HCT116 (cell line): ENCODE measurements at regions not wholly inside any gene's neighbourhood (a gene's known extent, or its start where the extent isn't known, plus 50 kb on each side); places are given as distances from the start of the nearest gene placed in this dataset.

Experiments
- ATAC-seq: fragments of 200-7000 bp; cut with Tn5 transposase; 2 replicates; pipeline ENCODE4 v1.9.1; 2020; ENCODE audit warnings: mild to moderate bottlenecking, moderate library complexity
- BruUV-seq: library from RNA; stranded (reverse); fragments of 400-500 nt; replicated peaks from 2 replicates; lab custom pipeline; 2021; lab: Mats Ljungman, UMichigan
- CTCF ChIA-PET: fragments of 300-600 bp; sonication (Branson Sonifier 250); formaldehyde crosslinking; loops from one replicate; lab custom pipeline; 2021; ENCODE audit warnings: antibody characterized with exemption; lab: Charles Lee
- POLR2A ChIA-PET: fragments of 300-600, 350-600 bp; sonication (Branson Sonifier 250); formaldehyde crosslinking; loops from one replicate; lab custom pipeline; 2021; ENCODE audit warnings: antibody characterized with exemption; lab: Charles Lee
- RAD21 ChIA-PET, 2 experiments: fragments of 300-600 bp; sonication (Branson Sonifier 250); formaldehyde crosslinking; loops; one replicate each; lab custom pipeline; 2023; ENCODE audit warnings: low total read pairs in 2 of 2; ENCODE audit not compliant: uncharacterized antibody in 2 of 2, unreplicated experiment in 2 of 2, low non-redundant PET in 1 of 2; lab: Charles Lee
- DNase-seq: peaks from one replicate; pipeline ENCODE4 v3.0.0-alpha.2; 2010; ENCODE audit warnings: low read depth, low spot score
- H2AFZ ChIP-seq: fragments of 200-600 bp; shearing (Covaris generic), sonication (generic); 2 replicates; pipeline ENCODE4 v1.6.1; 2017; ENCODE audit warnings: low read depth, mixed run types, mixed read lengths, antibody characterized with exemption, low read length; ENCODE audit not compliant: poor library complexity, severe bottlenecking
- H3K27ac ChIP-seq: 2 replicates; pipeline ENCODE4 v1.5.1; 2012; ENCODE audit warnings: low read depth, low read length
- H3K27me3 ChIP-seq: fragments of 200-600 bp; sonication (generic); 2 replicates; pipeline ENCODE4 v1.6.1; 2016; ENCODE audit warnings: mixed run types, low read length, mixed read lengths; ENCODE audit not compliant: insufficient read depth
- H3K36me3 ChIP-seq, 2 experiments: fragments of 200-500 bp in 1 of 2; fragments of 200-600 bp in 1 of 2; sonication (Bioruptor generic) in 1 of 2; sonication (generic) in 1 of 2; 2 replicates each; pipeline versions ENCODE4 v1.5.1 to v1.6.1; 2014 to 2016; ENCODE audit warnings: low read length in 2 of 2, inconsistent platforms in 1 of 2, mixed read lengths in 1 of 2, mixed run types in 1 of 2; ENCODE audit not compliant: insufficient read depth in 2 of 2, control insufficient read depth in 1 of 2
- H3K4me1 ChIP-seq, 2 experiments: fragments of 200-600 bp in 1 of 2; sonication (generic) in 1 of 2; 2 replicates each; pipeline versions ENCODE4 v1.5.1 to v1.6.1; 2012 to 2017; ENCODE audit warnings: low read length in 2 of 2, inconsistent platforms in 1 of 2, mild to moderate bottlenecking in 1 of 2, mixed read lengths in 1 of 2, mixed run types in 1 of 2, moderate library complexity in 1 of 2; ENCODE audit not compliant: insufficient read depth in 2 of 2, control insufficient read depth in 1 of 2
- H3K4me2 ChIP-seq: fragments of 200-600 bp; sonication (generic); 2 replicates; pipeline ENCODE4 v1.6.1; 2017; ENCODE audit warnings: mixed run types, low read length, mixed read lengths
- H3K4me3 ChIP-seq, 2 experiments: fragments of 200-600 bp in 1 of 2; sonication (generic) in 1 of 2; replicated peaks in 1 of 2; 2 replicates each; pipeline ENCODE4 v1.5.1; 2011 to 2016; ENCODE audit warnings: low read length in 2 of 2, control low read depth in 1 of 2, low read depth in 1 of 2, mild to moderate bottlenecking in 1 of 2, mixed read lengths in 1 of 2, mixed run types in 1 of 2
- H3K79me2 ChIP-seq: fragments of 200-600 bp; sonication (generic); 2 replicates; pipeline ENCODE4 v1.6.1; 2017; ENCODE audit warnings: mild to moderate bottlenecking, mixed run types, low read length, moderate library complexity, mixed read lengths; ENCODE audit not compliant: insufficient read depth
- H3K9ac ChIP-seq: fragments of 200-600 bp; sonication (generic); 2 replicates; pipeline ENCODE4 v1.6.1; 2016; ENCODE audit warnings: low read length, mixed read lengths
- H3K9me2 ChIP-seq: fragments of 200-600 bp; sonication (generic), shearing (Covaris generic); 2 replicates; pipeline ENCODE4 v1.6.1; 2017; ENCODE audit warnings: mixed run types, mild to moderate bottlenecking, moderate library complexity; ENCODE audit not compliant: insufficient read depth
- H3K9me3 ChIP-seq, 2 experiments: fragments of 200-500 bp in 1 of 2; fragments of 200-600 bp in 1 of 2; sonication (Bioruptor generic) in 1 of 2; sonication (generic) in 1 of 2; 2 replicates each; pipeline ENCODE4 v1.6.1; 2014 to 2017; ENCODE audit warnings: low read length in 2 of 2, mixed read lengths in 2 of 2, inconsistent platforms in 1 of 2, low read depth in 1 of 2, mild to moderate bottlenecking in 1 of 2, mixed run types in 1 of 2, moderate library complexity in 1 of 2; ENCODE audit not compliant: control insufficient read depth in 1 of 2, insufficient read depth in 1 of 2
- H4K20me1 ChIP-seq: fragments of 200-600 bp; sonication (generic), shearing (Covaris generic); 2 replicates; pipeline ENCODE4 v1.6.1; 2017; ENCODE audit warnings: mixed run types, mild to moderate bottlenecking, moderate library complexity; ENCODE audit not compliant: insufficient read depth
- ELF1 ChIP-seq: IDR thresholded peaks from 2 replicates; pipeline ENCODE4 v1.6.1; 2012; ENCODE audit warnings: low read depth, borderline replicate concordance
- EZH2phosphoT487 ChIP-seq: fragments of 200-600 bp; IDR thresholded peaks from 2 replicates; pipeline ENCODE4 v1.6.1; 2018; ENCODE audit warnings: antibody characterized with exemption, borderline replicate concordance
- FOSL1 ChIP-seq: IDR thresholded peaks from 2 replicates; pipeline ENCODE4 v1.6.1; 2012; ENCODE audit warnings: low read depth
- POLR2A ChIP-seq: IDR thresholded peaks from 2 replicates; pipeline ENCODE4 v1.7.0; 2011; ENCODE audit warnings: borderline replicate concordance; ENCODE audit not compliant: insufficient read depth, insufficient read length; ENCODE audit errors: extremely low read depth
- SP1 ChIP-seq: IDR thresholded peaks from 2 replicates; pipeline ENCODE4 v1.6.1; 2012; ENCODE audit warnings: low read depth
- YY1 ChIP-seq: IDR thresholded peaks from 2 replicates; pipeline ENCODE4 v1.6.1; 2011; ENCODE audit warnings: low read length, low read depth, moderate library complexity, mild to moderate bottlenecking; ENCODE audit not compliant: insufficient replicate concordance; ENCODE audit errors: extremely low read depth
- ZFX ChIP-seq: fragments of 450-650 bp; IDR thresholded peaks from 2 replicates; pipeline ENCODE4 v1.6.1; 2017
- intact Hi-C: fragments of 100-400 bp; cut with micrococcal nuclease; formaldehyde crosslinking; loops from 2 replicates; pipeline ENCODE4 v1.10.0; 2022
- TF ChIP-seq, protein P1 (sequence below): IDR thresholded peaks from 2 replicates; pipeline ENCODE4 v1.6.1; 2012

DNA sequence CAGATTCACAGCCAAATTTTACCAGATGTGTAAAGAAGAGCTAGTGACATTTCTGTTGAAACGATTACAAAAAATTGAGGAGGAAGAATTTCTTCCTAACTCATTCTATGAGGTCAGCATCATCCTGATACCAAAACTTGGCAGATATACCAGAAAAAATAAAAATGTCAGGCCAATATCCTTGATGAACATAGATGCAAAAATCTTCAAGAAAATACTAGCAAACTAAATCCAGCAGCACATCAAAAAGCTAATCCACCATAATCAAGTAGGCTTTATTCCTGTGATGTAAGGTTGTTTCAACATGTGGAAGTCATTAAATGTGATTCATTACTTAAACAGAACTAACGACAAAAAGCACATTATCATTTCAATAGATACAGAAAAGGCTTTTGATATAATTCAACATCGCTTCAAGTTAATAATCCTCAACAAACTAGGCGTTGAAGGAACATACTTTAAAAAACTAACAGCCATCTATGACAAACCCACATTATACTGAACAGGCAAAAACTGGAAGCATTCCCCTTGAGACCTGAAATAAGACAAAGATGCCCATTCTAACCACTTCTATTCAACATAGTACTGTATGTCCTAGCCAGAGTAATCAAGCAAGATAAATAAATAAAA is 807.7 kb upstream of the ZWINT start:
- CTCF ChIA-PET, result no interaction called here
- TF ChIP-seq ELF1 (no peak), SP1 (no peak), ZFX (no peak), POLR2A (no peak), EZH2phosphoT487 (no peak), YY1 (no peak)
- TF ChIP-seq, protein P1, sequence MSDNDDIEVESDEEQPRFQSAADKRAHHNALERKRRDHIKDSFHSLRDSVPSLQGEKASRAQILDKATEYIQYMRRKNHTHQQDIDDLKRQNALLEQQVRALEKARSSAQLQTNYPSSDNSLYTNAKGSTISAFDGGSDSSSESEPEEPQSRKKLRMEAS, result no peak
- no peak for ATAC-seq
- no peaks in the 10 kb centered on the region for H3K4me1 ChIP-seq
- H3K36me3 ChIP-seq, result no peaks in the 10 kb centered on the region
- no peak overlapping the region for H3K27ac ChIP-seq
- no peak overlapping the region for H2AFZ ChIP-seq
- RAD21 ChIA-PET, result no interaction called here
- no peak for DNase-seq
- intact Hi-C loops, result no loop called here
- H4K20me1 ChIP-seq, result no peaks in the 10 kb centered on the region
- POLR2A ChIA-PET, result no interaction called here
- H3K79me2 ChIP-seq, result no peaks in the 10 kb centered on the region
- H3K9ac ChIP-seq, result no peak overlapping the region
- H3K27me3 ChIP-seq, result no peaks in the 10 kb centered on the region
- H3K4me2 ChIP-seq, result no peak overlapping the region
- peaks cover 0 to 3% of the 10 kb centered on the region in 2 experiments; a peak in 2 of 4 replicates for H3K9me3 ChIP-seq
- H3K9me2 ChIP-seq, result no peaks in the 10 kb centered on the region
- H3K4me3 ChIP-seq, result no peak overlapping the region
- BruUV-seq, result no TSS peak

DNA sequence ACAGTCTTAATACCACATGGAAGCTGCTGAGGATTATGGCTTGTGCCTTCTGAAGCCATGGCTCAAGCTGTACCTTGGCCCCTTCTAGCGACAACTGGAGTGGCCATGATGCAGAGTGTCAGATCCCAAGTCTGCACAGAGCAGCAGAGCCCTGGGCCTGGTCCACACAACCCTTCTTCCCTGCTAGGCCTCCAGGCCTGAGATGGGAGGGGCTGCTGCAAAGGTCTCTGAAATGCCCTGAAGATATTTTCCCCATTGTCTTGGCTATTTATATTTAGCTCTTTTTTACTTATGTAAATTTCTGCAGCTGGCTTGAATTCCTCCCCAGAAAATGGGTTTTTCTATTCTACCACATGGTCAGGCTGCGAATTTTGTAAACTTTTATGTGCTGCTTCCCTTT is 804.6 kb upstream of the ZWINT start:
- Histone ChIP-seq H3K27me3 (no peaks in the 10 kb centered on the region), H3K9me2 (no peaks in the 10 kb centered on the region), H3K36me3 (no peaks in the 10 kb centered on the region), H4K20me1 (no peaks in the 10 kb centered on the region), H3K27ac (no peak overlapping the region), H3K79me2 (no peaks in the 10 kb centered on the region), H3K4me1 (no peaks in the 10 kb centered on the region), H2AFZ (no peak overlapping the region), H3K9ac (no peak overlapping the region), H3K9me3 (peaks cover 0 to 12% of the 10 kb centered on the region in 2 experiments; a peak in 2 of 4 replicates), H3K4me3 (no peak overlapping the region), H3K4me2 (no peak overlapping the region)
- ChIA-PET CTCF (no interaction called here), POLR2A (no interaction called here), RAD21 (no interaction called here)
- no TSS peak for BruUV-seq
- TF ChIP-seq POLR2A (no peak), FOSL1 (no peak)
- ATAC-seq (no peak), DNase-seq (no peak)
- intact Hi-C loops, result no loop called here
